IPS-20b (cell line): ENCODE measurements at regions not wholly inside any gene's neighbourhood (a gene's known extent, or its start where the extent isn't known, plus 50 kb on each side); places are given as distances from the start of the nearest gene placed in this dataset.
"Not testable (repeated sequence)": the region's sequence is repeated elsewhere in the genome, so short reads cannot be mapped to it uniquely, and the experiment has no call there.

Experiments used
- H3K27ac ChIP-seq: one replicate; pipeline ENCODE4 v1.5.1; 2013; ENCODE audit warnings: low read length
- H3K27me3 ChIP-seq: 2 replicates; pipeline ENCODE4 v1.6.1; 2013; ENCODE audit warnings: mild to moderate bottlenecking, low read length, inconsistent platforms; ENCODE audit not compliant: insufficient read depth
- H3K36me3 ChIP-seq: 2 replicates; pipeline ENCODE4 v1.6.1; 2013; ENCODE audit warnings: low read depth, mild to moderate bottlenecking, inconsistent platforms, low read length, moderate library complexity; ENCODE audit not compliant: insufficient read depth
- H3K4me1 ChIP-seq: 2 replicates; pipeline ENCODE4 v1.6.1; 2013; ENCODE audit warnings: mild to moderate bottlenecking, control low read depth, inconsistent platforms, low read length, moderate library complexity; ENCODE audit not compliant: insufficient read depth
- H3K4me3 ChIP-seq: 2 replicates; pipeline ENCODE4 v1.5.1; 2013; ENCODE audit warnings: mild to moderate bottlenecking, low read length, inconsistent platforms
- H3K9ac ChIP-seq: 2 replicates; pipeline ENCODE4 v1.6.1; 2013; ENCODE audit warnings: low read depth, mild to moderate bottlenecking, inconsistent platforms, low read length, moderate library complexity
- H3K9me3 ChIP-seq: 2 replicates; pipeline ENCODE4 v1.6.1; 2013; ENCODE audit warnings: mild to moderate bottlenecking, low read depth, low read length, inconsistent platforms; ENCODE audit not compliant: insufficient read depth

GRCh38 chr13:83009987-83010386 lies 872.3 kb downstream of the SLITRK1 start:
- no peaks in the 10 kb centered on the region for H3K36me3 ChIP-seq
- H3K4me3 ChIP-seq = no peak overlapping the region
- H3K4me1 ChIP-seq = no peaks in the 10 kb centered on the region
- no peak overlapping the region for H3K9ac ChIP-seq
- no peaks in the 10 kb centered on the region for H3K27me3 ChIP-seq
- H3K9me3 ChIP-seq = no peaks in the 10 kb centered on the region
- no peak overlapping the region for H3K27ac ChIP-seq

- Histone ChIP-seq H3K4me3 (no peak overlapping the region), H3K4me1 (no peaks in the 10 kb centered on the region), H3K9ac (no peak overlapping the region), H3K9me3 (no peaks in the 10 kb centered on the region), H3K27me3 (no peaks in the 10 kb centered on the region), H3K36me3 (no peaks in the 10 kb centered on the region), H3K27ac (no peak overlapping the region)
These were observed 873.9 kb downstream of the SLITRK1 start for GRCh38 chr13:83008212-83008929.

- H3K4me3 ChIP-seq = no peak overlapping the region
- no peaks in the 10 kb centered on the region for H3K36me3 ChIP-seq
- no peaks in the 10 kb centered on the region for H3K9me3 ChIP-seq
- H3K9ac ChIP-seq = no peak overlapping the region
- no peaks in the 10 kb centered on the region for H3K27me3 ChIP-seq
- no peaks in the 10 kb centered on the region for H3K4me1 ChIP-seq
- no peak overlapping the region for H3K27ac ChIP-seq
These were observed 875.0 kb downstream of the SLITRK1 start for GRCh38 chr13:83007226-83007625.

GRCh38 chr13:83003185-83003584 lies 879.1 kb downstream of the SLITRK1 start:
- Histone ChIP-seq H3K27ac (no peak overlapping the region), H3K9ac (no peak overlapping the region), H3K9me3 (no peaks in the 10 kb centered on the region), H3K4me1 (no peaks in the 10 kb centered on the region), H3K36me3 (no peaks in the 10 kb centered on the region), H3K27me3 (no peaks in the 10 kb centered on the region), H3K4me3 (no peak overlapping the region)

GRCh38 chr13:82993417-82993816 lies 888.9 kb downstream of the SLITRK1 start:
- Histone ChIP-seq H3K27me3 (no peaks in the 10 kb centered on the region), H3K9me3 (no peaks in the 10 kb centered on the region), H3K4me3 (no peak overlapping the region), H3K9ac (no peak overlapping the region), H3K4me1 (no peaks in the 10 kb centered on the region), H3K36me3 (no peaks in the 10 kb centered on the region), H3K27ac (no peak overlapping the region)

- H3K36me3 ChIP-seq = no peaks in the 10 kb centered on the region
- no peaks in the 10 kb centered on the region for H3K4me1 ChIP-seq
- no peak overlapping the region for H3K27ac ChIP-seq
- no peak overlapping the region for H3K4me3 ChIP-seq
- no peaks in the 10 kb centered on the region for H3K9me3 ChIP-seq
- H3K27me3 ChIP-seq = no peaks in the 10 kb centered on the region
- H3K9ac ChIP-seq = no peak overlapping the region
These were observed 905.8 kb downstream of the SLITRK1 start for GRCh38 chr13:82976499-82976898.

GRCh38 chr13:82963226-82964099 lies 918.8 kb downstream of the SLITRK1 start:
- H3K27ac ChIP-seq = no peak overlapping the region
- no peak overlapping the region for H3K9ac ChIP-seq
- no peak overlapping the region for H3K4me3 ChIP-seq
- H3K36me3 ChIP-seq = no peaks in the 10 kb centered on the region
- no peaks in the 10 kb centered on the region for H3K4me1 ChIP-seq
- H3K9me3 ChIP-seq = no peaks in the 10 kb centered on the region
- no peaks in the 10 kb centered on the region for H3K27me3 ChIP-seq

GRCh38 chr13:82962397-82962796 lies 919.9 kb downstream of the SLITRK1 start:
- H3K9ac ChIP-seq = no peak overlapping the region
- H3K27me3 ChIP-seq = no peaks in the 10 kb centered on the region
- no peak overlapping the region for H3K4me3 ChIP-seq
- no peak overlapping the region for H3K27ac ChIP-seq
- H3K9me3 ChIP-seq = no peaks in the 10 kb centered on the region
- H3K4me1 ChIP-seq = no peaks in the 10 kb centered on the region
- no peaks in the 10 kb centered on the region for H3K36me3 ChIP-seq

GRCh38 chr13:82961757-82962156 lies 920.5 kb downstream of the SLITRK1 start:
- Histone ChIP-seq H3K27ac (no peak overlapping the region), H3K4me3 (no peak overlapping the region), H3K4me1 (no peaks in the 10 kb centered on the region), H3K27me3 (no peaks in the 10 kb centered on the region), H3K9me3 (no peaks in the 10 kb centered on the region), H3K36me3 (no peaks in the 10 kb centered on the region), H3K9ac (no peak overlapping the region)

- H3K4me1 ChIP-seq, H3K4me3 ChIP-seq, H3K9me3 ChIP-seq, H3K27ac ChIP-seq, H3K27me3 ChIP-seq, H3K36me3 ChIP-seq, H3K9ac ChIP-seq: not testable (repeated sequence)
These were observed 929.9 kb downstream of the SLITRK1 start for GRCh38 chr13:82952336-82952735.

- no peaks in the 10 kb centered on the region for H3K9me3 ChIP-seq
These were observed 934.6 kb downstream of the SLITRK1 start for GRCh38 chr13:82947683-82948082.

GRCh38 chr13:82947191-82947621 lies 935.1 kb downstream of the SLITRK1 start:
- H3K9me3 ChIP-seq = no peaks in the 10 kb centered on the region
- no peak overlapping the region for H3K9ac ChIP-seq
- no peaks in the 10 kb centered on the region for H3K4me1 ChIP-seq
- H3K36me3 ChIP-seq = no peaks in the 10 kb centered on the region
- H3K27ac ChIP-seq = no peak overlapping the region
- H3K4me3 ChIP-seq = no peak overlapping the region
- H3K27me3 ChIP-seq = no peaks in the 10 kb centered on the region

More at GRCh38 chr13:82947683-82948082, 934.6 kb downstream of the SLITRK1 start:
- Histone ChIP-seq H3K9ac (no peak overlapping the region), H3K27me3 (no peaks in the 10 kb centered on the region), H3K36me3 (no peaks in the 10 kb centered on the region), H3K4me1 (no peaks in the 10 kb centered on the region), H3K27ac (no peak overlapping the region), H3K4me3 (no peak overlapping the region)
